HG03103 (cell line): ENCODE measurements at regions not wholly inside any gene's neighbourhood (a gene's known extent, or its start where the extent isn't known, plus 50 kb on each side); places are given as distances from the start of the nearest gene placed in this dataset.
A peak's percentile ranks its signal among the peaks of the same experiment; 100 is the strongest.
"Not testable (repeated sequence)": the region's sequence is repeated elsewhere in the genome, so short reads cannot be mapped to it uniquely, and the experiment has no call there.

Experiments
- ATAC-seq: cut with Tn5 transposase; IDR thresholded peaks from one replicate; pipeline ENCODE4 v1.9.1; 2021; ENCODE audit warnings: low read depth; ENCODE audit not compliant: unreplicated experiment

GRCh38 chr6:8658416-8658815 lies 223.1 kb upstream of the SLC35B3 start:
- ATAC-seq: no peak

GRCh38 chr6:8657522-8657921 lies 222.2 kb upstream of the SLC35B3 start:
- no peak for ATAC-seq

GRCh38 chr6:8655670-8656454 lies 220.5 kb upstream of the SLC35B3 start:
- no peak for ATAC-seq

- ATAC-seq: no peak
Observed at GRCh38 chr6:8652710-8653109, 217.4 kb upstream of the SLC35B3 start.

GRCh38 chr6:8651998-8652397 lies 216.7 kb upstream of the SLC35B3 start:
- ATAC-seq: no peak

- no peak for ATAC-seq
Observed at GRCh38 chr6:8645212-8645611, 209.9 kb upstream of the SLC35B3 start.

- no peak for ATAC-seq
Observed at GRCh38 chr6:8644306-8644705, 209.0 kb upstream of the SLC35B3 start.

GRCh38 chr6:8642854-8643253 lies 207.5 kb upstream of the SLC35B3 start:
- no peak for ATAC-seq

- ATAC-seq: no peak
Observed at GRCh38 chr6:8642131-8642530, 206.8 kb upstream of the SLC35B3 start.

- no peak for ATAC-seq
Observed at GRCh38 chr6:8639928-8640649, 204.7 kb upstream of the SLC35B3 start.

GRCh38 chr6:8637896-8638597 lies 202.7 kb upstream of the SLC35B3 start:
- no peak for ATAC-seq

- no peak for ATAC-seq
Observed at GRCh38 chr6:8633762-8634161, 198.4 kb upstream of the SLC35B3 start.

- no peak for ATAC-seq
Observed at GRCh38 chr6:8628736-8629135, 193.4 kb upstream of the SLC35B3 start.

GRCh38 chr6:8628063-8628462 lies 192.7 kb upstream of the SLC35B3 start:
- ATAC-seq: no peak

GRCh38 chr6:8627085-8627861 lies 191.9 kb upstream of the SLC35B3 start:
- peak; percentile 92 for ATAC-seq

- ATAC-seq: no peak
Observed at GRCh38 chr6:8624665-8625064, 189.3 kb upstream of the SLC35B3 start.

- no peak for ATAC-seq
Observed at GRCh38 chr6:8623441-8623840, 188.1 kb upstream of the SLC35B3 start.

- ATAC-seq: no peak
Observed at GRCh38 chr6:8619853-8620252, 184.5 kb upstream of the SLC35B3 start.

GRCh38 chr6:8619408-8619807 lies 184.1 kb upstream of the SLC35B3 start:
- ATAC-seq: not testable (repeated sequence)

- ATAC-seq: no peak
Observed at GRCh38 chr6:8608737-8609136, 173.4 kb upstream of the SLC35B3 start.
